ENCODE measurements at regions not wholly inside any gene's neighbourhood (a gene's known extent, or its start where the extent isn't known, plus 50 kb on each side); places are given as distances from the start of the nearest gene placed in this dataset.

DNA sequence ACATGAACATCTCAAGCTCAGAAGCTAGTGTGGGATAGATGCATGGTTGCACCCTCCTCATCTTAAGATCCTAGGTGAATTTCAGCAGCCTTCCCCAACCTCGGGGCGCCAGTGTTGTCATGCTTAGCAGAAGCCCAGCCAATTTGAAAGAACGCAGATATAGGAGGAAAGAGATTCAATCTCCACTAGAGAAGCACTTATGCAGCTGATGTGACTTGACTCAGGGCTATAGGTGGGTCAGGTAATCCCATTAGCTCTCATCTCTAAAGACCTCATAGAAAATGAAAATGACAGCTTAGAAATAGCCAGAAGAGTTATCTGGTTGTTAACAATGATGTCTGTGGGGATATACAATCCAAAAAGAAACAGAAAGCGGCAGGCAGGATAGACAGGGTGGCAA is 310.5 kb downstream of the GPAM start:
- DNase-seq (ENCODE audit: extremely low read depth in 1 of 2, low read depth in 1 of 2) = no peak

DNA sequence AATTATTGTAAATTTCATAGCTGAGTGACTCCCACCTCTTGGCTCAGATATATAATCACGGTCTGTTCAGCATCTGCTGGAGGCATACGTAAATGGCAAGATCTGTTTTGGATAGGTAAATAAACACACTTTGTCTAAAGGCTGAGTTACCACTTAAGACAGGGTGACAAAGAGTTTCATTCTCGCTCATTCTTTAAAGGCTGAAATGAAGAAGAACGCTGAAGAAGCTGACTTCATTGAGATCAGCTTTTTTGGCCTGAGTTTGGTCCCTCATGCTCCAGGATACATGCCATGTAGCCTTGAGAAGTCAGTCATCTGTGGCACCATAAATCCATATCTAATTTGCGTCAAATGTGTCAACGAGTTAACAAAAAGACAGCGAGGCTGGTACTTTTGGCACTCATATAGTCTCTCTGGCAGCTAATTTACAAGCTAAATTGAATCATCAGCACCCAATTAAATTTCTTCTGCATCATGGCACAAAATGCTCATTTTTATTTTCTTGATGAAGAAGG is 309.9 kb downstream of the GPAM start:
- no peak for DNase-seq (ENCODE audit: extremely low read depth in 1 of 2, low read depth in 1 of 2)

DNA sequence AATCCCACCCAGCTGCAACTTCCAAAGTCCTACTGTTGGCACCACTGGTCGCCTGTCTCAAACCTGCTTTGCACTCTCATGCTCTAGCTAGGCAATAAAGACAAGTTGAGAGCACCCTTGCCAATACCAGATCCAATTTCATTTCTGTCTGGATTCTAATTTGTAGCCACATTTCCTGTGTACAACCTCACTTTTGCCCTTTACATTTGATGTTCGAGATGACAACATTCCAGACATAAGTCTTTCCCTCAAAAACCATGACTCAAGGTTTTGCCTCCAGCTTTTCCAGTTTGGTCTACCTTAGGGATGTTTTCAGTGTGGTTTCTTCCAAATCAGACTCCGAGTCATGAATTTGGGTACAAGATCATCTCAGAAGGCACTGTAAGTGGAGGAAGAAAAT is 309.0 kb downstream of the GPAM start:
- DNase-seq (ENCODE audit: extremely low read depth in 1 of 2, low read depth in 1 of 2) = no peak

DNA sequence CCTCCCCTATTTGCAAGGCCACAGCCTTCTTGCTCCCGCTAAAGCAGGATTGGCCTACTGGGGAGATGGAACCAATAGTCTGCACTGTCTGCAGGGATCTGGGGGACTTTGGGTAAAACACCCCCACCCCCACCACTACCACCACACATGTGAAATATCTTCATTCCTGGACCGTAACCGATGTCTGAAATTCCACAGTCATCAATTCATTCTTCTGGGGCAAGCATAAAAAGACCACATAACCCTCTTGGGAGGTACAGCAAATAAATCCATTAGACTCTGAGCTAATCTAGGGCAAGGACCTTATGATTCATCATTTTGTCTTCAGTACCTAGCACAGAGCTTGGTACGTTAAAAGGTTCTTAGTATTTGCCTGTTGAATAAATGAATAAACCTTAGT is 307.8 kb downstream of the GPAM start:
- DNase-seq (ENCODE audit: extremely low read depth in 1 of 2, low read depth in 1 of 2) = no peak

DNA sequence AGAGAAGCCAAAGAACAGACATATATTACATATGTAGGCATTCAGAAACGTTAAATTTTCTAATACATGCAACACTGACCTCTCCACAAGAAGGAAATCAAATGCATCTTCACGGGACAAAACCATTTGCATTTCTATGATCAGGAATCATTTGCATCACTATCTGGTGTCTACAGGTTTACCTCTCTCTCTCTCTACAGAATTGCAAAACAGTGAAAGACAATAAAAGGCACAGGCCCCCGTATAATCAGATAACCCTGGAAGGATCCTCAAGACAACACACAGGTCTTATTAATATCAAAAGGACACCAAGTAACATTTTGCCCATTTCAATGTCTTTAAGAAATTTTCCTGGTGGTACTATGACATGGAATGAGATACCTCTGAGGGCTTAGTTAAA is 306.3 kb downstream of the GPAM start:
- DNase-seq (ENCODE audit: extremely low read depth in 1 of 2, low read depth in 1 of 2) = no peak

DNA sequence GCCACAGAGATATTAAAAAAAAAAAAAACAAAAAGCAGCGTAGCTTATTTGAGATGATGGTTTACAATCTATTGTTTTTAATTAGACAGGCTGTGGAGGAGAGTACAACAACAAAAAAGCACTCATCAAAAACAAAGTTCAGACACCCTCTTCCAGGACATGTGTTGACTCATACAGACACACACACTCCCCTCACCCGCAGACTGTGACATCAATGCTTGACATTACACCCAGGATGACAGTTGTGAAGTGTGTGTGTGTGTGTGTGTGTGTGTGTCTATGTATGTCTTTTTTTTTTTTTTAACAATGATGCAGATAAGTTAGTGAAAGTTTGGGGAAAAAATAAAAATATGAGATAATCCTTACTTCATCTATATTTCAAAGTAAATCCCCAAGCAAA is 303.6 kb downstream of the GPAM start:
- no peak for DNase-seq (ENCODE audit: extremely low read depth in 1 of 2, low read depth in 1 of 2)

DNA sequence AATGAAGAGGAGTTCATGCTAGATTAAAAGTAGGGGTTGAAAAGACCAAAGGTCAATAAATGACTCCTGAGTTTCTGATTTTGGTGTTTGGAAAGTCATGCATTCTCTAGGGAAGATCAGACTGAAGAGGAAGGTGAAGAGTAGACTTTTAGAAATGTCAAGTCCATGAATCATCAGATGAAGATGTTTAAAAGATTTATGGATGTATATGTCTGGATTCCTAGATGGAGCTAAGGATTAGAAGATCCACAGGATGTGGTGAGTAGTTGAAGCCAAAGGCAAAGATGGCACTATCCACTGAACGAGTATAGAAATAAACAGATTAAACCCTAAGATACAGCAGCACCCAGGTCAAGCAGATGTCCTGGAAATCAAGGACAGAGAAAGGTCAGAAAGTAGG is 298.5 kb downstream of the GPAM start:
- DNase-seq (ENCODE audit: extremely low read depth in 1 of 2, low read depth in 1 of 2) = no peak

DNA sequence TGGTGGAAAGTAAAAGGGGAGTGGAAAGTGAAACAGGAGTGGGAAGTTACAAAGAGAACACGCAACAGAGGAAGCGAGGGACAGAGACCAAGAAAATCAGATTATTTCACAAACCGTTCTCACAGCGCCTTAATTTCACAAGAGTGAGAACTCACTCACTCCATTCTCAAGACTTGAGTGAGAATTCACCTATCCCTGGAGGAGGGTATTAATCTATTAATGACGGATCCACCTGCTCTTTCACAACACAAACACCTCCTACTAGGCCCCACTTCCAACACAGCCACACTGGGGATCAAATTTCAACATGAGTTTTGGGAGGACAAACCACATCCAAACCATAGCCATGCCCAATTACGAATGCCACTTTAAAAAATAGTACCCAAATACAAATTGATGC is 297.6 kb downstream of the GPAM start:
- DNase-seq (ENCODE audit: extremely low read depth in 1 of 2, low read depth in 1 of 2) = no peak

DNA sequence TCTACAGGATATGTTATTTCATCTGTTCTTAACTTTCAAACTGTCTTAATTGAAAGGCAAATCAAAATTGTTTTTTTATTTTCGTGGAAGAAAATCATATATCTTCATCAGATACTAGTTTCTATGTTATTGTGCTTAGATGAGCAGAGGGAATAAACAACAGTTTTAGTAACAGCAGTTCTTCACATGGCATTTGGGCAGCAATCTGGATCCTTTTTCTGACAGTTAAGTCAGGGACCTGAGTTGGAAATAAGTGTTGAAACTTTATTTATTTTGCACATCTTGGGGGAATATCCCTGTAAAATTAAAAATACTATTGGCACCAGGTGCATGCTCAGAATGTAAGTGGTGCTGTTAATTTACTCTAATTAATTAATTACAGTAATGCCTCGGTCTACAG is 296.3 kb downstream of the GPAM start:
- no peak for DNase-seq (ENCODE audit: extremely low read depth in 1 of 2, low read depth in 1 of 2)

DNA sequence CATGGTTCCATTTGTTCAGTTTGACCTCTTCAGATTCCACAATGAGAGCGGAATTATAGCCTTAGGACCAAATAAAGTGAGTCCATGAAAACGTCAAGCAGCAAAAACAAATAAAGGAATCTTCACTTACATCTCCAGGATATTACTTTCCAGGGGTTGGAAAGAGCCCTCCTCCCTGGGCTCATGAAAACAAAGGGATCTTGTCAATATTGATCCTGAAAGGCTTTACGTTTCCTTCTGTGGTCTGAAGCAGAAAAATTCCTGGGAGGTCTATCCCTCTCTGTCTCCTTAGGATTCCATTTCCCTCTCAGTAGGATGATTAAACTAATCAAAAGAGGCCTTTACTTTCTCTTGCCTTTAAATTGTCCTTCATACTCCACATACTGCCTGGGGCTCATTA is 293.5 kb downstream of the GPAM start:
- no peak for DNase-seq (ENCODE audit: extremely low read depth in 1 of 2, low read depth in 1 of 2)

DNA sequence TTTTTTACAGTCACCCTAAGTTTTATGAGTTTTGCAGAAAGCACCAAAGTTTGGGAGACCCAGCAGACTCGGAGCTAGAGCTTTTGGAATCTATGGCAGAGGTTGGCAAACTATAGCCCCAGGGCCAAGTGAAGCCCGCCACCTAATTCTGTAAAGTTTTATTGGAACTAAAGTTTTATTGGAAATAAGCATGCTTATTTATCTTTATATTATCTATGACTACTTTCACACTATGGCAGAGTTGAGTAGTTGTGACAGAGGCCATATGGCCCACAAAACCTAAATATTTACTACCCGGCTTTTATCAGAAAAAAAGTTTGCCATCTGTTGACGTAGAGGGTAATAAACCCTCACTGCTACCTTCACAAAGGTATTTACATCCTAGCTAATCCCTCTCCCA is 267.6 kb downstream of the GPAM start:
- no peak for DNase-seq (ENCODE audit: extremely low read depth in 1 of 2, low read depth in 1 of 2)

DNA sequence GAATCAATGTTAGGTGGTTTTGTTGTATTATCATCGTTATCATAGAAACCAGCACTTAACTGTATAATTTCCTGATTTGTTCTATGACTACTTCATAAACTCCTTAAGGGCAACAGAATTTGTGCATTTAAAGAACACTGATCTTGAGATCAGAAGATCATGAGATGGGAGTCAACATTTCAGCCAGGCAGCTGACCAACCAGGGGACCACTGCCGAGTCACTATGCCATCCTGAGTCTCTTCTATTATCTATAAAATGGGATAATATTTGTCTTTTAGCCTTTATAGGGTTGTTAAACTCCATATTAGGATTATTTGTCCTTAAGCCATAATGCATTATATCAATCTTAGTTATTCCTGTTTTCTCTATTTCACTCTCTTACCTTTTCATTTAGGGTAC is 261.7 kb downstream of the GPAM start:
- DNase-seq (ENCODE audit: extremely low read depth in 1 of 2, low read depth in 1 of 2) = no peak

DNA sequence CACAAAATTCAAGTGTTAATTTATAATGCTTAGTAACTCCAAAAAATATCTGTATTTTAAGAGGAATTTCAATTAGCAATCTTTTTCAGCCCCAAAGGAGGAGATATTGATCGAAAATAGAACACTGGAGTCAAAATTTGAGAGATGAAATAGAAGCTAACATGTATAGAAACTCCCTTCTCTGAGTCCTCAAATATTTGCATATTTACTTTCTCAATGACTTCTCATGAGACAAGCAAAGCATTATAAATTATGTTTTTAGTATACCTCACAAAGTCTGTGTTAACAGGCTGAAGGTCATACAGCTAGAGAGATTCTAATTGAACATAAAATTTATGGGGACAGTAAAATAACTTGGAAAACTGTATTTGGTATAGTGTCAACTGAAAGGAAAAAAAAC is 260.5 kb downstream of the GPAM start:
- no peak for DNase-seq (ENCODE audit: extremely low read depth in 1 of 2, low read depth in 1 of 2)

DNA sequence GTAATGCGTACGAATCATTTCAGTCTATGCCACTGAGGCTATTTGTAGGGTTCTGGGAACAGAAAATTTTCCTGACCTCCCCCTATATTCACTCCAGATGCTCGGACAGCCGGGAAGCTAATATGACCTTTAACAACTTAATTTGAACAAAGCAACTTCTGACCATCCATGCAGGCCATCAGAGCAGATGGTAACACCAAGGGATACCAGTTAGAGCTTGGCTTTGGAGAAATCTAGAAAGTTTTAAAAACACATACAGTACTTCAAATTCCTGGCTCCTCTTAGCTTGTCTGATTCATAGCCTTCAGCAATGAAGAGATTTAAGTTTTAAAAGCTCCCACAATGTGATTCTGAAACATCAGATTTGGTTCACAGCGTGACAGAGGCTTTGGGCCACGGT is 257.3 kb downstream of the GPAM start:
- DNase-seq (ENCODE audit: extremely low read depth in 1 of 2, low read depth in 1 of 2) = no peak

DNA sequence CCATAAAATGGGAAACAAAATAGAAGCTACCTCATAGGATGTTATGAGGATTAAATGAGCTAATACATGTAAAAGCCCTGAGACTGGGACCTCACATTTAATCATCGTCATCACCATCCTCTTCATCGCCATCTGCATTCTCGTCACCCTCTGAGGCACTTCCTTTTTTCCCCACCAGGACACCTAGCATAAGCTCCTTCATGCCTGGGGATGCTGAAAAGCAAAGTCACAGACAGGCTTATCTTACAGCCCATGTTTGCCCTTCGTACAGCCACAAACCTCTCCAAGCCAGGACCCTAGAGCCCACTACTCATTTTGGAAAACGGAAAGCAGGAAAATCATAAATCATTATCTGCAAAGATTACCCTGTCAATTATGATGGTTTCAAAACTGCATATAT is 249.6 kb downstream of the GPAM start:
- no peak for DNase-seq (ENCODE audit: extremely low read depth in 1 of 2, low read depth in 1 of 2)

DNA sequence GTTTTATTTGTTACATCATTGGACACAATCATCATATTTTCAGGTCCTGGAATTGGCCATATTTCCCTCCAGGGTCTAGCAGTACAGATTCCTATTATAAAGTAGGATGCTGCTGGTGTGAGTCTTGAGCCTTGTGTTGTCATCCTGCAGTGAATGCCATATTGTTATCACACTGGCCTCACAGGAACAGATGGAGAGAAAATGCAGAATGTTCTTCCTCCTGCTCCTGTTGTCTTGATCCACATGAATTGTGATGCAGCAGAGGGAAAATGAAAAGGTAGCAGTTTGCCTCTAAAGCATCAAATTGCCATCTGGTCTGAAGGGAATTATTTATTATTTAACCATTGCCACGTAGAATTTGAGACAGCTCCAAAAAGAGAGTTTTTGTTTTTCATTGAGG is 248.6 kb downstream of the GPAM start:
- no peak for DNase-seq (ENCODE audit: extremely low read depth in 1 of 2, low read depth in 1 of 2)

DNA sequence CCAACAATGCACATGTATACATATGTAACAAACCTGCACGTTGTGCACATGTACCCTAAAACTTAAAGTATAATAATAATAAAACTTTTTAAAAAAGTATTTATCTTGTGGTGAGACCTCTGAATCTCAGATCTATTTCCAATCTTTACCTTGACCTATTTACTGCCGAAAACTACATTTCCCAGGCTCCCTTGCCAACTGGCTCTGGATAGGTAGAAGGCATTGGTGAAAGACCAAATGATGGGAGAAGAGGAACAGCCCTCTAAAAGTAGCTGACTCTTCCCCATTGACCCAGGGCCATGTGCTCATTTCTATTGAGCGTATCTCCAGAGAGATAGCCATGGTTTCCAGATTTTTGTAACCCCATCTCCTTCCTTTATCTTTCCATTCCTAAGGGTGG is 247.4 kb downstream of the GPAM start:
- DNase-seq (ENCODE audit: extremely low read depth in 1 of 2, low read depth in 1 of 2) = no peak

DNA sequence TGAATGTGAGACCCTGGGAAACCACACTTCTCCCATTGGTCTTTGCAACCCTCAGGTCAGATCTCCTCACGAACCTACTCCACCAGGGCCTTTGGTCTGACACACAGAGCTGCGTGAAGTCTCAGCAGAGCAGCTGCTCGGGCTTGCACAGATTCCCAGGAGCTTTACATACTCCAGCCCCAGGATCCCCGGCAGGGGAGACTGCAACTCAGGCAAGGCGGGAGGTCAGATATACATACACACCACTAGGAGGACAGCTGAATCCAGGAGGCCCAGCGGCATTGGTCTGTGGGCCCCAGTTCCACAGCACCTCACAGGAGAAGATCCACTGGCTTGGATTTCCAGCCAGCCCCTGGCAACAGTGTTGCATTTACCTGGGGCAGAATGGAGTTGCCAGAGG is 239.2 kb downstream of the GPAM start:
- no peak for DNase-seq (ENCODE audit: extremely low read depth in 1 of 2, low read depth in 1 of 2)

DNA sequence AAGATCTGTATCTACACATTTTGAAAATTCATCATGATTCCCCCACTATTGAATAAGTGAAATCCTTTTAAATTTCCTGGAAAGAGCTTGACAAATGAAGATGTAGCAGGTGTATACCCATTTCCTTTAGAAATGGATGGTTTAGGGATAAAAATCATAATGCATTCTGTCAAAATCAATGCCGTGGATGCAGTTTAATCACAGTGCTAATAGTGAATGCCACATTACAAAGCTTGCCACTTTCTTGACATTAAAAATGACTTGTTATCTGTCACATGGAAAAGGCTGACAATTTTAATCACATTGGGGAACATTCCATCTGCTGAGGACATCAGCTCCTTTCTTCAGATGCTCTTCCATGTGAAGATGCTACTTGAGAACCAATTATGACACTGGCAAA is 229.6 kb downstream of the GPAM start:
- no peak for DNase-seq (ENCODE audit: extremely low read depth in 1 of 2, low read depth in 1 of 2)

DNA sequence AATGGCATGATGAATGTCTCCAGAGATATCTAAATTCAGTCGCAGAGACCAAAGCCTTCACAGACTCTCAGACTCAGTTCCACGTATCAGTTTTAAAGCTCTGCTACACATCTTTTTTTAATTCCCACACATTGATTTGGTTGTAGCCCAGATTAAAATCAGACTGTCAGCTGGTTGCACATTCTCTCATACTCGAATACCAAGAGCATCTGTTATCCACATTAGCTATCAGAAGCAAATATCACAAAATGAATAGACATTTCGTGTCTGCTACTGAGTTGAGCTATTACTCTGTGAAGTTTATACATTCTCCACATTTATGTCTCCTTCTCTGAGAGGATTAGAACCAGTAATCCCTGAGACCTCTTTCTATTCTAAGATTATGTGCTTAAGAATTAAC is 229.2 kb downstream of the GPAM start:
- DNase-seq (ENCODE audit: extremely low read depth in 1 of 2, low read depth in 1 of 2) = no peak

DNA sequence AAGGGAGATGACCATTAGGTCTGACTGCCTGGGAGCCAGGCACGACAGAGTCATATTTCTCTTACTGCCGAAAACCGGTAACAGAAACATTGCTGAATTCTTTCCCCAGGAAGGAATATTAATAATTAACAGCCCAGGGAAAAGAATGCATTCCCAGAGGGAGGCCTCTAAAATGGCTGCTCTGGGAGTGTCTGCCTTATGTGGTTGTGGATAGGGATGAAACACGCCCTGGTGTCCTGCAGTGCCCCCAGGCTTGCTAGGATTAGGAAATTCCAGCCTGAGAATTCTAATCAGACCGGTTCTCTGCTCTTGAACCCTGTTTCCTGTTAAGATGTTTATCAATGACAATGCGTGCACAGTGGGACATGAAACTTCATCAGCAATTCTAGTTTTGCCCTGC is 226.7 kb downstream of the GPAM start:
- no peak for DNase-seq (ENCODE audit: extremely low read depth in 1 of 2, low read depth in 1 of 2)

DNA sequence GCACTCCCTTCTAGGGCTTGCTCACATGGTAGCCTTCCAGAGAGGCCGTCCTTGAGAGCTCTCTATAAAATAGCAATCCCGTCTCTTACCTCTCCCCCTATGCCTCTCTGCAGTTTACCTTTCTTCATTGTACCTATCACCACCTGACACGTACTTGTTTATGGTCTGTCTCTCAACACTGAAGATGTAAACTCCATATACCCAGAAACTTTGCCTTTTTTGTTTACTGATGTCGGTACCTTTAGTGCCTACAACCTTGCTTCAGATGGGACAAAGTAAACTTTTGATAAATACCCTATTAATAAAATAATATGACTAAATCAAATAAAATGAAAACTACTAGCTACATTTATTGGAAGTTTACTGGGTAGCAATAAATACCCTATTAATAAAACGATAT is 220.6 kb downstream of the GPAM start:
- no peak for DNase-seq (ENCODE audit: extremely low read depth in 1 of 2, low read depth in 1 of 2)

DNA sequence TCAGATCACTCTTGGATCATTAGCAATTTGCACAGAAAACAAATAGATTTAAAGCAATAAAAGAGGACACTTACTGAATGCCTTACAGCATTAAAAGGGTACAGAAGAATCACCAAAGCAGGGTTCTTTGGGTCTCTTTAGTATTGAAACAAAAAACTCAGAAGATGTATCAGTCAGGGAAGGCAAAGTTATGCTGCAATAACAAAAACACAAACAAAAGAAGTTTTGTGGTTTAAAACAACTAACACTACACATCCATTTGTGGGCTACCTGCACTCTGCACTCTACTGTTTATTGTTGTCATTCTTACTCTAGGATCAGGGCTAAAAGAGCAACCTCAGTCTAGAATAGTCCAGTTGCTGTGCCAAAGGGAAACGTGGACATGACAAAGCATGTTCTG is 216.4 kb downstream of the GPAM start:
- no peak for DNase-seq (ENCODE audit: extremely low read depth in 1 of 2, low read depth in 1 of 2)

DNA sequence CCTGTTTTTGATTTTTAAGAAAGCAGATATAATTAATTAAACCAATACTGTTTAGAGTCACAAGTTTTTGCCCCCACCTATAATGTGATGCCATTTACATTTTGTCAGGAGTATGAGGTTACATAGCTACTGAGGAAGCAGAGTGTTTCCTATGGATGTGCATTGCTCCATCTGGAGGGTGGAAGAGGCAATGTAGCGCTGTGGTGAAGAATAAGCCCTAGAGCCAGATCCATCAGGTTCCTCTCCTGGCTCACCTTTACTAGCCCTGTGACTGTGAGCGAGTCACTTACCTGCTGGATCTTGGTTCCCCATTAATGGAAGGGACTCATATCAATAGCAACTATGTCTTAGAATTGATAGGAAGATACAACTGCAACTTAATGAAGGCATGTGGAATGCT is 216.0 kb downstream of the GPAM start:
- DNase-seq (ENCODE audit: extremely low read depth in 1 of 2, low read depth in 1 of 2) = no peak

All from activated CD8-positive, alpha-beta memory T cell treated with anti-CD3 and anti-CD28 coated beads for 1 hour (primary cell).